ENCODE measurements at regions not wholly inside any gene's neighbourhood (a gene's known extent, or its start where the extent isn't known, plus 50 kb on each side); places are given as distances from the start of the nearest gene placed in this dataset.

GRCh38 chr2:236772220-236772837 lies 202.7 kb downstream of the ACKR3 start:
- BruUV-seq (replicated peaks) = no TSS peak
- Histone ChIP-seq H3K79me2 (ENCODE audit: low read depth) (no peaks in the 10 kb centered on the region), H4K20me1 (ENCODE audit: insufficient read depth) (no peaks in the 10 kb centered on the region), H3K36me3 (ENCODE audit: low read depth) (no peaks in the 10 kb centered on the region), H3K27me3 (ENCODE audit: insufficient read depth, low read depth) (0 out of 2 replicates have a peak, but pooled peaks cover 4% of the 10 kb centered on the region), H2AFZ (no peak overlapping the region), H3K27ac (no peak overlapping the region), H3K4me1 (replicated peaks; ENCODE audit: insufficient read depth) (peaks cover 44% of the 10 kb centered on the region), H3K4me2 (no peak overlapping the region), H3K9me2 (ENCODE audit: insufficient read depth) (no peaks in the 10 kb centered on the region), H3K4me3 (no peak overlapping the region), H3K9me3 (ENCODE audit: insufficient read depth, low read depth) (no peaks in the 10 kb centered on the region), H3F3A (ENCODE audit: insufficient read depth, low read depth) (peaks cover 9% of the 10 kb centered on the region; the same call in 1 of the 2 replicates)
- ChIA-PET POLR2A (ENCODE audit: unreplicated experiment) (no interaction called here), CTCF (no interaction called here)
- intact Hi-C loops (cut with micrococcal nuclease; ENCODE audit: unreplicated experiment) = no loop called here
- DNase-seq = peak in 1 of 2 experiments; percentile 30
- TF ChIP-seq EZH2 (IDR thresholded peaks at IDR 0.05; ENCODE audit: low read depth) (no peak), CTCF (conservative IDR thresholded peaks at IDR 0.05) (no peak)

GRCh38 chr2:236773206-236773605 lies 203.6 kb downstream of the ACKR3 start:
- no peak overlapping the region for H3K4me3 ChIP-seq
- H3K27ac ChIP-seq = no peak overlapping the region
- H3F3A ChIP-seq (ENCODE audit: insufficient read depth, low read depth) = peaks cover 12% of the 10 kb centered on the region; the same call in 1 of the 2 replicates
- DNase-seq = peak in 1 of 2 experiments; percentile 31
- POLR2A ChIA-PET (ENCODE audit: unreplicated experiment) = no interaction called here
- no peaks in the 10 kb centered on the region for H3K79me2 ChIP-seq (ENCODE audit: low read depth)
- H3K9me3 ChIP-seq (ENCODE audit: insufficient read depth, low read depth) = no peaks in the 10 kb centered on the region
- no peaks in the 10 kb centered on the region for H3K9me2 ChIP-seq (ENCODE audit: insufficient read depth)
- intact Hi-C loops (cut with micrococcal nuclease; ENCODE audit: unreplicated experiment) = no loop called here
- TF ChIP-seq EZH2 (IDR thresholded peaks at IDR 0.05; ENCODE audit: low read depth) (no peak), CTCF (conservative IDR thresholded peaks at IDR 0.05) (no peak)
- 0 out of 2 replicates have a peak, but pooled peaks cover 4% of the 10 kb centered on the region for H3K27me3 ChIP-seq (ENCODE audit: insufficient read depth, low read depth)
- no peak overlapping the region for H2AFZ ChIP-seq
- CTCF ChIA-PET = interaction anchor here (0.6 kb wide), 1 partner anchor 18 kb away, joined by 3 read pairs; no protein-coding TSS in a partner anchor
- no peak overlapping the region for H3K4me2 ChIP-seq
- peaks cover 53% of the 10 kb centered on the region for H3K4me1 ChIP-seq (replicated peaks; ENCODE audit: insufficient read depth)
- H3K36me3 ChIP-seq (ENCODE audit: low read depth) = no peaks in the 10 kb centered on the region
- H4K20me1 ChIP-seq (ENCODE audit: insufficient read depth) = no peaks in the 10 kb centered on the region
- no TSS peak for BruUV-seq (replicated peaks)

- H3F3A ChIP-seq (ENCODE audit: insufficient read depth, low read depth) = peaks cover 12% of the 10 kb centered on the region; the same call in 1 of the 2 replicates
- no peaks in the 10 kb centered on the region for H4K20me1 ChIP-seq (ENCODE audit: insufficient read depth)
- H3K27ac ChIP-seq = no peak overlapping the region
- no peak overlapping the region for H3K4me2 ChIP-seq
- H2AFZ ChIP-seq = no peak overlapping the region
- no peaks in the 10 kb centered on the region for H3K79me2 ChIP-seq (ENCODE audit: low read depth)
- POLR2A ChIA-PET (ENCODE audit: unreplicated experiment) = interaction anchor here (0.6 kb wide), 1 partner anchor 12 kb away, joined by 3 read pairs; no protein-coding TSS in a partner anchor
- H3K4me1 ChIP-seq (replicated peaks; ENCODE audit: insufficient read depth) = peaks cover 47% of the 10 kb centered on the region
- 0 out of 2 replicates have a peak, but pooled peaks cover 4% of the 10 kb centered on the region for H3K27me3 ChIP-seq (ENCODE audit: insufficient read depth, low read depth)
- no peak for DNase-seq
- TF ChIP-seq CTCF (conservative IDR thresholded peaks at IDR 0.05) (no peak), EZH2 (IDR thresholded peaks at IDR 0.05; ENCODE audit: low read depth) (no peak)
- no peak overlapping the region for H3K4me3 ChIP-seq
- intact Hi-C loops (cut with micrococcal nuclease; ENCODE audit: unreplicated experiment) = no loop called here
- no peaks in the 10 kb centered on the region for H3K36me3 ChIP-seq (ENCODE audit: low read depth)
- no peaks in the 10 kb centered on the region for H3K9me2 ChIP-seq (ENCODE audit: insufficient read depth)
- CTCF ChIA-PET = interaction anchor here (0.6 kb wide), 1 partner anchor 19 kb away, joined by 3 read pairs; no protein-coding TSS in a partner anchor
- BruUV-seq (replicated peaks) = no TSS peak
- H3K9me3 ChIP-seq (ENCODE audit: insufficient read depth, low read depth) = no peaks in the 10 kb centered on the region
Observed at GRCh38 chr2:236774171-236774570, 204.5 kb downstream of the ACKR3 start.
